AG04450 (cell line): ENCODE measurements at regions not wholly inside any gene's neighbourhood (a gene's known extent, or its start where the extent isn't known, plus 50 kb on each side); places are given as distances from the start of the nearest gene placed in this dataset.

Source experiments
- CTCF ChIA-PET: fragments of 300-600, 350-600 bp; formaldehyde crosslinking; extraction: SDS; loops from one replicate; lab custom pipeline; 2022; ENCODE audit warnings: antibody characterized with exemption, inconsistent platforms; lab: Charles Lee
- POLR2A ChIA-PET: fragments of 350-600 bp; formaldehyde crosslinking; extraction: SDS; loops from one replicate; lab custom pipeline; 2021; ENCODE audit warnings: antibody characterized with exemption, inconsistent platforms; lab: Yijun Ruan, JAX
- DNase-seq: peaks from one replicate; pipeline ENCODE4 v3.0.0-alpha.2; 2011; ENCODE audit warnings: low read depth, low spot score
- H3K27ac ChIP-seq: one replicate; pipeline ENCODE4 v1.5.1; 2012; ENCODE audit warnings: low read depth, low read length, control low read depth
- H3K27me3 ChIP-seq: one replicate; pipeline ENCODE4 v1.6.0; 2012; ENCODE audit warnings: low read length; ENCODE audit not compliant: control insufficient read depth, insufficient read depth
- H3K4me3 ChIP-seq: 2 replicates; pipeline ENCODE4 v1.5.1; 2011; ENCODE audit warnings: mild to moderate bottlenecking, low read depth, low read length, control low read depth
- H3K9me3 ChIP-seq: 2 replicates; pipeline ENCODE4 v1.5.1; 2012; ENCODE audit warnings: low read length; ENCODE audit not compliant: control insufficient read depth, insufficient read depth
- CTCF ChIP-seq: IDR thresholded peaks from 2 replicates; pipeline ENCODE4 v1.5.1; 2011; ENCODE audit warnings: low read depth, low read length, control low read depth, inconsistent platforms

GRCh38 chr15:98523912-98524662 is 124.3 kb upstream of the IGF1R start:
- TF ChIP-seq CTCF = no peak
- Histone ChIP-seq H3K27ac (no peak overlapping the region), H3K4me3 (no peak overlapping the region), H3K9me3 (no peaks in the 10 kb centered on the region; the same call in 1 of the 2 replicates), H3K27me3 (peaks cover 6% of the 10 kb centered on the region)
- ChIA-PET POLR2A (no interaction called here), CTCF (interaction anchor here (0.7 to 1.0 kb wide), 5 partner anchors 10 to 380 kb away, joined by 3 to 7 read pairs (median 4); no protein-coding TSS in a partner anchor)
- no peak for DNase-seq

GRCh38 chr15:98524838-98525660 is 123.3 kb upstream of the IGF1R start:
- POLR2A ChIA-PET = no interaction called here
- H3K27ac ChIP-seq = no peak overlapping the region
- TF ChIP-seq CTCF = no peak
- no peaks in the 10 kb centered on the region; the same call in 1 of the 2 replicates for H3K9me3 ChIP-seq
- CTCF ChIA-PET = interaction anchor here (1.0 kb wide), 2 partner anchors 11 to 97 kb away, joined by 3 read pairs; no protein-coding TSS in a partner anchor
- DNase-seq = no peak
- H3K27me3 ChIP-seq = peaks cover 6% of the 10 kb centered on the region
- no peak overlapping the region for H3K4me3 ChIP-seq

GRCh38 chr15:98525661-98526001 is 122.7 kb upstream of the IGF1R start:
- no peak for DNase-seq
- no peak overlapping the region for H3K27ac ChIP-seq
- no peak overlapping the region for H3K4me3 ChIP-seq
- peaks cover 6% of the 10 kb centered on the region for H3K27me3 ChIP-seq
- no peaks in the 10 kb centered on the region; the same call in 1 of the 2 replicates for H3K9me3 ChIP-seq
- CTCF ChIA-PET = no interaction called here
- POLR2A ChIA-PET = no interaction called here
- TF ChIP-seq CTCF = no peak

- no peak for DNase-seq
- ChIA-PET CTCF (no interaction called here), POLR2A (no interaction called here)
- H3K9me3 ChIP-seq = no peaks in the 10 kb centered on the region; the same call in 1 of the 2 replicates
- peaks cover 6% of the 10 kb centered on the region for H3K27me3 ChIP-seq
- H3K27ac ChIP-seq = no peak overlapping the region
- no peak for TF ChIP-seq CTCF
- no peak overlapping the region for H3K4me3 ChIP-seq
These were observed 122.2 kb upstream of the IGF1R start for GRCh38 chr15:98526094-98526493.
